Ectodermal cell (in vitro differentiated cells): ENCODE measurements at regions not wholly inside any gene's neighbourhood (a gene's known extent, or its start where the extent isn't known, plus 50 kb on each side); places are given as distances from the start of the nearest gene placed in this dataset.

Source experiments
- H3K27ac ChIP-seq: 2 replicates; pipeline ENCODE4 v1.7.0; 2013; ENCODE audit warnings: mild to moderate bottlenecking, low read depth, low read length; ENCODE audit not compliant: insufficient read depth, poor library complexity, severe bottlenecking
- H3K27me3 ChIP-seq: 2 replicates; pipeline ENCODE4 v1.7.0; 2013; ENCODE audit warnings: mild to moderate bottlenecking, low read length; ENCODE audit not compliant: insufficient read depth, control insufficient read depth, poor library complexity, severe bottlenecking
- H3K36me3 ChIP-seq: one replicate; pipeline ENCODE4 v1.7.0; 2013; ENCODE audit warnings: low read length; ENCODE audit not compliant: control insufficient read depth, insufficient read depth
- H3K4me1 ChIP-seq: one replicate; pipeline ENCODE4 v1.7.0; 2013; ENCODE audit warnings: low read length; ENCODE audit not compliant: control insufficient read depth, insufficient read depth
- H3K4me3 ChIP-seq: 2 replicates; pipeline ENCODE4 v1.7.0; 2013; ENCODE audit warnings: low read depth, low read length, control low read depth; ENCODE audit not compliant: insufficient read depth
- H3K9me3 ChIP-seq: 2 replicates; pipeline ENCODE4 v1.7.0; 2013; ENCODE audit warnings: mild to moderate bottlenecking, low read length, moderate library complexity; ENCODE audit not compliant: control insufficient read depth
- WGBS, 2 experiments: methylation state at CpG; one replicate each; pipeline ENCODE4 v1.1.7; 2013; ENCODE audit warnings: missing lambda C conversion rate in 2 of 2; 5-methylcytosine and 5-hydroxymethylcytosine counted together

DNA sequence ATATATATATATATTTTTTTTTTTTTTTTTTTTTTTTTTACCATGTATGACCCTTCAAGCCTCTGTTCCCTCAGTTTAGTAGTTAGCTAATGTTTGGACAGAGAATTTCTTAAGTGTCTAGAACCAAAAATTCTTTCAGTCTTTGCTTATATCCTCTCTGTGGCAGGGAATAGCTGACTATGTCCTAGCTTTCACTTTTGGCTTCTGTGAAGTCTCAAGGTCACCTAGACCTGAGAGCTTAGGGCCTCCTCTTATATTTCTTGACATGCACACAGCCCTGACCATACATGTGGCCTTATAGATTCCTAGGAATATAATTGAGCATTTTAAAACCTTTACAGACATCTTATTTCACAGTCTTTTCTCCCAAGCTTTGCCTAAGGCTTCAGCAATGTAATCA lies 930.8 kb upstream of the CDH9 start:
- H3K9me3 ChIP-seq: no peaks in the 10 kb centered on the region
- no peaks in the 10 kb centered on the region for H3K4me1 ChIP-seq
- H3K36me3 ChIP-seq: no peaks in the 10 kb centered on the region
- H3K4me3 ChIP-seq: no peak overlapping the region
- no peaks in the 10 kb centered on the region for H3K27me3 ChIP-seq
- H3K27ac ChIP-seq: no peak overlapping the region

DNA sequence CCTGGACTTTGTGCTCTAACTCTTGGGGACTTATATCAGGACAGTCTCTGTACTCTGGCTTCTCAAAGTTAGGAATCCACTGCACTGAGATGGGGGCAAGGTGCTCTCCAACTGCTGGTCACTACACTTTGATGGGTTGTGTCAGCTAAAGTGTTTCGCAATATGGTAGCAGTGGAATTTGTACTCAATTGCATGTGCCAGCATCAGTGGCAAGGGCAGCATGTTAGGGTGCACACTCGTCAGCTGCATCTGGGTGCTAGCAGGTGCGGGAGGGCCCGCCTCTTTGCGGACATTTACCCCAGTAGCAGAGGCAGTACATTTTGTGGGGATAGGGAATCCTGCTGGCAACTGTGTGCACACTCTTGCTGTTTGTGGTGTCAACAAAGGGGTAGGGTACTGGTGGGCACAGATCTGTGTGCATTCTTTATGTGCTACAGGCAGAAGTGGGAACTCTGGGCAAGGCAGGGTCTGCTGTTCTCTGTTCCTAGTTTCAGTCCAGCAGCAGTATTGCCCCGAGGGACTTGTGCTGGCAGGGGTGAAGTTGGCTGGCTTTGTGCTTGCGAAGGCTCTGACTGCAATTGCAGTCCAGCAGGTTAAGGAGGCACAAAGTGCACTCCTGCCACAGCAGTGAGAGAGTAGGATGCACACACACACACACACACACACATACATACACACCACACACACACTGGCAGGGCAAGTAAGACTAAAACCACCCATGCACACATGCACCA lies 924.8 kb upstream of the CDH9 start:
- no peaks in the 10 kb centered on the region for H3K36me3 ChIP-seq
- no peak overlapping the region for H3K27ac ChIP-seq
- no peaks in the 10 kb centered on the region for H3K27me3 ChIP-seq
- H3K4me3 ChIP-seq: no peak overlapping the region
- no peaks in the 10 kb centered on the region for H3K9me3 ChIP-seq
- 94 to 97% methylated on average over 7 of the region's 7 CpGs for WGBS, 2 experiments
- no peaks in the 10 kb centered on the region for H3K4me1 ChIP-seq

DNA sequence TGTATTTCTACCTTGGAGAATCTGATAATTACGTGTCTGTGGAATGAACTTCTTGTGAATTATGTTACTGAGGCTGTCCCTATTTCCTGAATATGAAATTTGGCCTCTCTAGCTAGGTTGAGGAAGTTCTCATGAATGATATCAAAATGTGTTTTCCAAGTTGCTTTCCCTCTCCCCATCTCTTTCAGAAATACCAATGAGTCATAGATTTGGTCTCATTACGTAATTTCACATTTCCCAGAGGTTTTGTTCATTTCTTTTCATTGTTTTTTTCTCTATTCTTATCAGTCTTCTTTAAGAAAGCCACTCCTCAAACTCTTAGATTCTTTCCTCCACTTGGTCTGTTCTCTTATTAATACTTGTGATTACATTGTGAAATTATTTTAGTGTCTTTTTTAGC lies 923.8 kb upstream of the CDH9 start:
- Histone ChIP-seq H3K27ac (no peak overlapping the region), H3K27me3 (no peaks in the 10 kb centered on the region), H3K4me3 (no peak overlapping the region), H3K36me3 (no peaks in the 10 kb centered on the region), H3K9me3 (no peaks in the 10 kb centered on the region), H3K4me1 (no peaks in the 10 kb centered on the region)
- WGBS, 2 experiments: 91 to 96% methylated on average over 2 of the region's 2 CpGs

DNA sequence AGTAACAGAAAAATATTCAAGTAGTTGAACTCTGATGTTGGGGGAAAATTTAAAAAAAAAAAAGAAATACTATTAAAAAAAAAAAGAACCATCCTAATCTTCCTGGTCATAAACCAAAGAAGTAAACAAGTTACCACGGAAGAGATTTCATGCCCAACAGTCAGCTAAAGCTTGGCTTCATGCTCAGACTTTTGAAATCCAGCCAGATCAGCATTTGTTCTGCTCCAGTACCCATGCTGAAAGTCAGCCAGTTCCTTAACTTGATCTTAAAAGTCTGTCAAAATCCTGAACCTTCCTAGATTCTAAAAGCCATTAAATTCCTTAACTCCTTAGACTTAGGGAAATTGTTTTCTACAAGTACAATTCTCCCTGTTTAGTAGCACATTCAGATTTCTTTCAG lies 908.7 kb upstream of the CDH9 start:
- H3K27me3 ChIP-seq: no peaks in the 10 kb centered on the region
- no peaks in the 10 kb centered on the region for H3K36me3 ChIP-seq
- H3K27ac ChIP-seq: no peak overlapping the region
- H3K4me1 ChIP-seq: no peaks in the 10 kb centered on the region
- H3K4me3 ChIP-seq: no peak overlapping the region
- H3K9me3 ChIP-seq: no peaks in the 10 kb centered on the region
- 89 to 96% methylated on average over 1 of the region's 1 CpG for WGBS, 2 experiments

DNA sequence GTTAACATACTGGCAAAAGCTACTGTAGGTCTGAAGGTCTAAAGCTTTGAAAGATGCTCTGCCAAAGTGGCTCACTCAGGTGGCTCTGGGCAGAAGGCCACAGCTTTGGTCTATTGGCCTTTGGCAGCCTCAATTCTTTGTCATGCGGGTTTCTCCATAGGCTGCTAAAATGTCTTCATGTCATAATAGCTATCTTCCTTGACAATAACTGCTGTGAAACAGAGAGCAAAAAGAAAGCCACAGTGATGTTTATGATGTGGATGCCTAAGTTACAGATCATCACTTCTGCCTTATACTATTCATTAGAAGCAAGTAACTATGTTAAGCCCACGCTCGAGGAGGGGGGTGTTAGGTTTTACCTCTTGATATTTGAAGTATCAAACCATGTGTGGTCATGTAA lies 906.1 kb upstream of the CDH9 start:
- 97 to 100% methylated on average over 1 to 3 of the region's 3 CpGs for WGBS, 2 experiments
- H3K36me3 ChIP-seq: no peaks in the 10 kb centered on the region
- H3K27me3 ChIP-seq: no peaks in the 10 kb centered on the region
- H3K9me3 ChIP-seq: no peaks in the 10 kb centered on the region
- no peaks in the 10 kb centered on the region for H3K4me1 ChIP-seq
- no peak overlapping the region for H3K27ac ChIP-seq
- H3K4me3 ChIP-seq: no peak overlapping the region

DNA sequence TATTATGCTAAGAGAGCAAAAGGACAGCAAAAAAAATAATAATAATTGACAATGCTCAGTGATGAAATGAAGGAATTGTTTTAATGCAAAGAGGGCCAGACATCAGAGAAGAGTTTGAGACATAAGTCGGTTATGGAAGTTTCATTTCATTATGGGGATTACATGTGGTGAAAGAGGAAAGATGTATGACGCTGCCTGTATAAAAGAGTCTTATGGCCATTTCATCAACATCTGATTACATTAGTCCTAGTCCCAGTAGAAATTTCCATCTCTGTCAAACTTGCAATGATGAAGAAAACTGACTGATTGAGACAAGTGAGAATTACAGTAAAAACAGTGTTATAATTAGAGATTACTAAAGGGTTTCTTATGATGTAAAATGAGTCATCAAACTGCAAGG lies 900.6 kb upstream of the CDH9 start:
- Histone ChIP-seq H3K9me3 (no peaks in the 10 kb centered on the region), H3K4me1 (no peaks in the 10 kb centered on the region), H3K27ac (no peak overlapping the region), H3K27me3 (no peaks in the 10 kb centered on the region), H3K36me3 (no peaks in the 10 kb centered on the region), H3K4me3 (no peak overlapping the region)
- 95 to 97% methylated on average over 2 of the region's 2 CpGs for whole genome bisulfite sequencing, 2 experiments

DNA sequence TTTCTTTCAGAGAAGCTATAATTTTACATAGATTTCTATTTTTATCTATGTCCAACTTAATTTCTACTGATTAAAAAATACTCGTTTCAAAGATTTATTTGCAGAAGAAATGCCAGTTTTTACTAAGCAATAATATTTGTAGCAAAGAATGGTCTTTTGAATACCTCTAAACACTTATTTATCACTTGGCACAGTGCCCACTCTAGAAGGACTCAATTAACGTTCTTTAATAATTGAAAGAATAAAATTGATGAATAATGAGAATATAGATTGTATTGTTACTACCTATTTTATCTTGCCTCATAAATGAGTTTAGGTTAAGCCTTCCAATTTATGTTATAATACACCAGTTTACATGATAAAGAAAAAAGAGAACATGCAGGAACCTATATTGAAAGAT lies 889.7 kb upstream of the CDH9 start:
- no peak overlapping the region for H3K27ac ChIP-seq
- no peaks in the 10 kb centered on the region for H3K4me1 ChIP-seq
- H3K4me3 ChIP-seq: no peak overlapping the region
- no peaks in the 10 kb centered on the region for H3K9me3 ChIP-seq
- WGBS, 2 experiments: 83% methylated on average over 1 of the region's 2 CpGs; no CpG with 5 or more reads in 1 of the 2 experiments
- no peaks in the 10 kb centered on the region for H3K27me3 ChIP-seq
- no peaks in the 10 kb centered on the region for H3K36me3 ChIP-seq

DNA sequence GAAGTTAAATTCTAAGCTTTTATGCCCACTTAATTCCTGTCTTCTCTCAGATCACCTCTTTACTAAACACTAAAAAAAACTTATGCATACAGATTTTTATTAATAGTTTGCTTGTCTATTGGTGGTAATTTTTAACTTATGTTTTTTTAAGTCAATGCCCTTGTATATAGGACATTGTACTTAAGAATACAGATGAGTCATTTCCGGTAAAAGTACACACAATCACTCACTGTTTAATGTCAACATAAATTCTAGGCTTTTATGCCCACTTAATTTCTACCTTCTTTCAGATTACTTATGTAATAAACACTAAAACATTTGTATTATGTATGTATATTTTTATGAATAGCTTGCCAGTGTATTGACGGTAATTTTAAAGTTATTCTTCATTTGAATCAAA lies 872.8 kb upstream of the CDH9 start:
- WGBS, 2 experiments: 92 to 100% methylated on average over 1 of the region's 2 CpGs
- no peak overlapping the region for H3K27ac ChIP-seq
- no peaks in the 10 kb centered on the region for H3K27me3 ChIP-seq
- no peaks in the 10 kb centered on the region for H3K9me3 ChIP-seq
- no peaks in the 10 kb centered on the region for H3K36me3 ChIP-seq
- no peak overlapping the region for H3K4me3 ChIP-seq
- no peaks in the 10 kb centered on the region for H3K4me1 ChIP-seq

DNA sequence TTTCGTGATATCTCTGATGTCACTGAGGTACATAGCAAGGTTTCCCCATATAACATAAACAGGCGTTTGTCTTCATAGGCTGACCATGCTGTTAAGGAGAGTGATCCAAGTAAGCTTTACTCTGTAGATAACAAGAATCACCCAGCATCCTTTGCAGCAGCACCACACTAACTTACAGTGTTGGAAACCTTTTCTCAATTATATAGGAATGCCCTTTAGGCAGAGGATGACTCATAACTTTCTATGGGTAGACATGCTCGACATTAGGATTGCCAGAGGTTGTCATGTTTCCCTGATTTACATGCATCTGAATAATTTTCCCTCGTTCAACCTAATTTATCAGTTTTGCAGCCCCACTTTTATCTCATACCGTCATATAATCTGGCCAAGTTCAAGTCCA lies 870.0 kb upstream of the CDH9 start:
- no peaks in the 10 kb centered on the region for H3K9me3 ChIP-seq
- no peak overlapping the region for H3K4me3 ChIP-seq
- H3K27me3 ChIP-seq: no peaks in the 10 kb centered on the region
- H3K36me3 ChIP-seq: no peaks in the 10 kb centered on the region
- H3K4me1 ChIP-seq: no peaks in the 10 kb centered on the region
- H3K27ac ChIP-seq: no peak overlapping the region
- WGBS, 2 experiments: 91 to 92% methylated on average over 4 to 5 of the region's 5 CpGs

DNA sequence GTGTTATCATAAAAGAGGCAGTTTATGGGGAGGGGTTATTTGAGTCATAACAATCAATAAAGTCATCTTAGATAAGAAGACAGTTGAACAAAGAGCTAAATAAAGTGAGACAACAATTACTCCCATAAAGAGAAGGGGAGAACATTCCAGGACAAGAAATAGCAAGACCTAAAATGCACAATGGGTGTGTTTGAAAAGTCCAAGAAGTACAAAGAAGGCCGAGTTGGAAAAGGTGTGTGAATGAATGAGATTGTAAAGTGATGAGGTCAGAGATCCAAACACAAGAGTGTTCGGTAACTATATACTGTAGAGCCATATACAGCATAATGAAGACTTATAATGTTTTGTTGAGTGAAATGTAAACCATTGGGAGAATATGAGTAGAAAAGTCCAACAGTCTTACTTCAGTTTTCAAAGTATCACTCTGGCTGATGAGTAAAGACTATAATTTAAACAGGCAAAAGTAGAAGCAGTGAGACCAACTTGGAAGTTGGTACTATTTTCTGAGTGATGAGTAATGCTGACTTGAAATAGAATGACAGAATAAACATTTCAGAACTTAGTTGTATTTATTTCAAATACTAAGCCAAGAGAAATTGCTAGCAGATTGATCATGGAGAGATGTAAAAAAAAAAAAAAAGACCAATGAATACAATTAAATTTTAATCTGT lies 868.7 kb upstream of the CDH9 start:
- Histone ChIP-seq H3K27me3 (no peaks in the 10 kb centered on the region), H3K9me3 (no peaks in the 10 kb centered on the region), H3K27ac (no peak overlapping the region), H3K36me3 (no peaks in the 10 kb centered on the region), H3K4me3 (no peak overlapping the region), H3K4me1 (no peaks in the 10 kb centered on the region)
- WGBS, 2 experiments: 90 to 91% methylated on average over 1 to 2 of the region's 2 CpGs
